GM12891 (cell line): ENCODE measurements at regions not wholly inside any gene's neighbourhood (a gene's known extent, or its start where the extent isn't known, plus 50 kb on each side); places are given as distances from the start of the nearest gene placed in this dataset.

ENCODE experiments used
- DNase-seq: peaks from one replicate; pipeline ENCODE4 v3.0.0; 2011; ENCODE audit warnings: low spot score; ENCODE audit not compliant: insufficient read length
- FAIRE-seq: peaks from 2 replicates; lab custom pipeline; 2011; peaks lifted over from hg19 to GRCh38; lab: Jason Lieb, UNC
- PAX5 ChIP-seq: IDR thresholded peaks from 2 replicates; pipeline ENCODE4 v1.6.1; 2011; ENCODE audit warnings: low read length, moderate library complexity, mild to moderate bottlenecking; ENCODE audit not compliant: insufficient read depth, severe bottlenecking
- POLR2A ChIP-seq: IDR thresholded peaks from 2 replicates; pipeline ENCODE4 v1.6.1; 2011; ENCODE audit warnings: low read depth, low read length, control low read depth
- POLR2AphosphoS5 ChIP-seq: IDR thresholded peaks from 2 replicates; pipeline ENCODE4 v1.6.1; 2011; ENCODE audit warnings: low read depth, low read length, control low read depth
- POU2F2 ChIP-seq: IDR thresholded peaks from 2 replicates; pipeline ENCODE4 v1.6.1; 2011; ENCODE audit warnings: low read depth, mild to moderate bottlenecking, control low read depth, low read length, moderate library complexity
- SPI1 ChIP-seq: IDR thresholded peaks from 2 replicates; pipeline ENCODE4 v1.6.1; 2011; ENCODE audit warnings: low read depth, low read length, control low read depth
- TAF1 ChIP-seq: IDR thresholded peaks from 2 replicates; pipeline ENCODE4 v1.6.1; 2011; ENCODE audit warnings: low read depth, low read length, control low read depth

DNA sequence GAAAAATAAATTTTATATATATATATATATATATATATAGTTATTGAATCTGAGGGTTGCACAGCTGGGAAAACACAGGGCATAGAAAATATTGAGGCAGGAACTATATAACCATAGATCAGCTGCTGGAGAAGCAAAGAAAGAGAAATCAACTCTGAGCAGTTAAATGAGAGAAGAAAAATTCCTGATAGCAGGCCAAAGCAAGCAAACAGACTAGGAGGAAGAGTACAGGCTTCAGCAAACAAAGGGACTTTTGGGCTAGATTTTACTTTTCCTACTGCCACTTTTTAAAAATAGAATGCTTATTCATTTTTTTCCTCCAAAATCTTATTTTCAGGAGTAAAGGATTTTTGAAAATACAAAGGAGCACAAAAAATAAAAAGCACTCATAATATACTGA is 216.0 kb upstream of the PRKD1 start:
- no peak for FAIRE-seq
- TF ChIP-seq SPI1 (no peak), PAX5 (no peak), POU2F2 (no peak), POLR2AphosphoS5 (no peak), POLR2A (no peak), TAF1 (no peak)
- no peak for DNase-seq

DNA sequence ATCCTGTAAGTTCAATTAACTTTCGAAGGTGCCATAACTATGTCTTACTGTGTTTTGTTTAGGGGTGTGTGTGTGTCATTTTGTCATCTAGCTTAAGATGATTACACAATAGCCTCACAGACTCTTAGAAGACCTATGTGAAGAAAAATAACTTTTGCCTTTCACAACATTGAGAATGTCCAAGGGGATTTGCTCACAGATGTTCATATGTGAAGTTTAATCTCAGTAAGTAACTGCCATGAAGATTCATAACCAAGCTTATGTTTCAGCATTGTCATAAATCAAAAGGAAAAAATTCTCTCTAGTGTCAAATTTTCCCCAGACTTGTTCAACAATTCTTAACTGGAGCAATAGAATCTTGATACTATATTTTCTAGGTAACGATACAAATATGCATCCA is 226.1 kb upstream of the PRKD1 start:
- TF ChIP-seq SPI1 (no peak), POLR2AphosphoS5 (no peak), PAX5 (no peak), TAF1 (no peak), POU2F2 (no peak), POLR2A (no peak)
- no peak for DNase-seq
- no peak for FAIRE-seq

DNA sequence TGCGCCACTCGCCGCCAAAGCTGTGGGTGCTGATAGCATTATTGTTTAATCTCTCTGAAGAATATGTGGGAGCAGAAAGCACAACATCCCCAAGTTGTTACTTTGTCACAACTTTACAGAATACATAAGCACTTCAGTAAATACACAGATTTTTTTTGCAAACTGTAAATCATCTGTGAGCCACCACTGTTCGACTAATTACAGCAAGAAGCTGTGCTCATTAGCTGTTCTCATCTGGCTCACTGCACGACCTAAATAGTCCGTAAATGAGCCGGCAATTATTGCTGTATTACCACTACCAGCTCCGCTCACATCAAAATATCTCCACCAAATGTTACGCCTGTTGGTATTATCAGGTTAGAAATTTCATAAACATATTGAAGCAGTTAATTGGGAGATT is 228.9 kb upstream of the PRKD1 start:
- FAIRE-seq (no peak), DNase-seq (no peak)
- TF ChIP-seq PAX5 (no peak), POLR2A (no peak), TAF1 (no peak), POLR2AphosphoS5 (no peak), SPI1 (no peak), POU2F2 (no peak)

DNA sequence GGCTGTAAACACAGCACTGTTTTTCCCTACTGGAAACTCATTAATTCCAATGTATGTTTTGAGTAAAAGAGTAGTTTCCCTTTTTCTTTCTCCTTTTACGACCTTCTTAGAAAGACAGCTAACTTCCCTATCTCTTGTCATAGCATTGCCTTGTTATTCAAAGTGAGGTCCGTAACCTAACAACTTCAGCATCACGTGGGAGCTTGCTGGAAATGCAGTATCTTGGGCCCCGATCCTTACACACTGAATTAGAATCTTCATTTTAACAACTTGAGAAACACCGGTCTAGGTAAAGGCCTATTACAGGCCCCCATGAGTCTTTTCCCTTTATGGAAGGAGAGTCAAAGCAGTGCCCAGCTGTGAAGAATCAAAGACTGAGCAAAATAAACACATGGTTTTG is 230.7 kb upstream of the PRKD1 start:
- FAIRE-seq, result no peak
- no peak for TF ChIP-seq TAF1
- no peak for TF ChIP-seq POLR2AphosphoS5
- no peak for TF ChIP-seq SPI1
- no peak for TF ChIP-seq POLR2A
- TF ChIP-seq PAX5, result no peak
- TF ChIP-seq POU2F2, result no peak
- no peak for DNase-seq

DNA sequence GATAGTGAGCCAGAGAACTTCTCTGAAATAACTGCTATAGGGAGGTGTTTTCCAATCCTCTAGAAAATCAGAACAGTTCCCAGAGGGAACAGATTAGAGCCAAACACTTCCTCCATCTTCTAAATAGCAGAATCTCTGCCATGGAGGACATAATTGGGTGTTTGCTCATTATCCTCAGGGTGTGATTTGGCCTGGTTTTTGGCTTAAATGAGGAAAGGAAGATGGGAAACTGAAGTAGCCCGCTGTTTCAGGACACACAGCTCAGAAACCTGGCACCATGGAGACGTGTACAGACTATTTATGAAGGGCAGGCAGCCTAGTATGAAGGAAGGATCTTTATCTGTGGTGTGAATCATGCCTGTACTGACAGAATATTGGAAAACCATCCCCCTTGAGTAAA is 231.7 kb upstream of the PRKD1 start:
- TF ChIP-seq SPI1, result no peak
- TF ChIP-seq POLR2AphosphoS5, result no peak
- TF ChIP-seq PAX5, result no peak
- TF ChIP-seq POU2F2, result no peak
- TF ChIP-seq TAF1, result no peak
- no peak for TF ChIP-seq POLR2A
- DNase-seq (no peak), FAIRE-seq (no peak)

DNA sequence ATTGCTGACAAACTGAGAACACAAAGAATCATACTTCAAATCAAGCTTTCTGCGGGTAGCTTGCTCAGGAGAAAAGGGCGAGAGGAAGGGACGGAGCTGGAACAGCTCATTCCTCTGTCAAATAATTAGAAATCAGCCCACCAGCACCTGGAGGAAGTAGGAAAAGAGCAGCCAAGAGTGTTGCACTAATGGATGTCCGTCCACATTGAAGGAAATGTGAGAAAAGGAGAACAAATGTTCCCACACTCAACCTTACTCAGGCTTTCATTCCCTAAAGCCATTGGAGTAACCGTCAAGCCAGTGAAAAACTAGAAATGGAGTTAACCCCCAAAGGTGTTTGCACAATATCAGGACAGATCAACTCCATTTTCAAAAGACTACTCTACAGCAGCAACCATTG is 233.0 kb upstream of the PRKD1 start:
- DNase-seq (no peak), FAIRE-seq (no peak)
- TF ChIP-seq POLR2A (no peak), POU2F2 (no peak), POLR2AphosphoS5 (no peak), TAF1 (no peak), SPI1 (no peak), PAX5 (no peak)

DNA sequence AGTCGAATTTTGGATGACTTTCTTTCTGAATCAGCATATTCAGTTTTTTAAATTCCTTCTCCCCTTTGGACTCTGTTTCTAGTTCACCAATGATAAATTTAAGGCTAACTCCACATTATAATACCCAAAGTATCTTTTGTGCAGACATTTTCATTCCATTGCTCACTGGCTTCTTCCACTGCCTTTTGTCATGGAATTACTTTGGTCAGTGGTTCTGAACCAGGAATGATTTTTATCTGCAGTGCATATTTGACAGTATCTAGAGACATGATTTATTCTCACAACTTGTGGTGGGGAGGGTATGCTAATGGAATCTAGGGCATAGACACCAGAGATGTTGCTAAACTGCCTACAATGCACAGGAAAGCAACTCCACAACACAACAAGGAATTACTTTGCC is 234.4 kb upstream of the PRKD1 start:
- DNase-seq (no peak), FAIRE-seq (no peak)
- TF ChIP-seq POU2F2 (no peak), TAF1 (no peak), POLR2AphosphoS5 (no peak), PAX5 (no peak), POLR2A (no peak), SPI1 (no peak)

DNA sequence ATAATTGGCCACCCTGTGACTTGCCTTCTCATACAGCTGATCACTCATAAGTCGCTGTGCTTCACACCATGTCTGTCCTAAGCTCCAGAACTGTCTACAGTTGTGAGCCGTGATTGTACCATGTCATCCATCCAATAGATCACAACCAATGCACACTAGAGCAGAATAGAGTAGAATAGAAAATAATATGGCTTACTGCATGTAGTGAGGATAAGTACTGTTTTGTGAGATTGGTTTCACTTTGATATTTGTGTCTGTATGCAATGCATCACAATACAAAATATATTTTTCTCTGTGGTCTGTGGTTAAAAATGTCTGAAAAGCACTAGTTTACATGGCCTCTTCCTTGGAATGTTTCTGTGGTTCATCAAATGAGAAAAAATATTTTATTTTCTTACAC is 237.6 kb upstream of the PRKD1 start:
- no peak for FAIRE-seq
- no peak for DNase-seq
- TF ChIP-seq POU2F2, result no peak
- TF ChIP-seq TAF1, result no peak
- no peak for TF ChIP-seq SPI1
- no peak for TF ChIP-seq POLR2AphosphoS5
- TF ChIP-seq PAX5, result no peak
- TF ChIP-seq POLR2A, result no peak

DNA sequence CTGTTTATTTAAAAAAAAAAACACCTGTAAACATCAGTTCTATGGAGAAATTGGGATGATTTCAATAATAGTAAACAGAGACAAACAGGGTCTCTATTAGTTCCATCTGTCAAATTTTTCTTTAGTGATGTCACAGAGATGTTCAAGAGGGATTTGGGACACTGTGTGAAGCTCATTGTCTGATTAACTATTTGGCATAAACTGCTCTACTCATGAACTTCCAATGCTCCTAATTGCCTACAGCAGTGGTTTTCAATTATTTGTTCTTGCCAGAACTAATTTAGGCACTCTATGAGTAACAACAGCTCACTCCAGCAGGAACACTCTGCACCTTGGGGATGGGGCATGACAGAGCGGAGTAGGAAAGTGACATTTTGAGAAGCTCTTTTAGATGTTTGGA is 250.1 kb upstream of the PRKD1 start:
- DNase-seq (no peak), FAIRE-seq (no peak)
- TF ChIP-seq TAF1, result no peak
- no peak for TF ChIP-seq POLR2A
- TF ChIP-seq POLR2AphosphoS5, result no peak
- no peak for TF ChIP-seq PAX5
- no peak for TF ChIP-seq POU2F2
- TF ChIP-seq SPI1, result no peak

DNA sequence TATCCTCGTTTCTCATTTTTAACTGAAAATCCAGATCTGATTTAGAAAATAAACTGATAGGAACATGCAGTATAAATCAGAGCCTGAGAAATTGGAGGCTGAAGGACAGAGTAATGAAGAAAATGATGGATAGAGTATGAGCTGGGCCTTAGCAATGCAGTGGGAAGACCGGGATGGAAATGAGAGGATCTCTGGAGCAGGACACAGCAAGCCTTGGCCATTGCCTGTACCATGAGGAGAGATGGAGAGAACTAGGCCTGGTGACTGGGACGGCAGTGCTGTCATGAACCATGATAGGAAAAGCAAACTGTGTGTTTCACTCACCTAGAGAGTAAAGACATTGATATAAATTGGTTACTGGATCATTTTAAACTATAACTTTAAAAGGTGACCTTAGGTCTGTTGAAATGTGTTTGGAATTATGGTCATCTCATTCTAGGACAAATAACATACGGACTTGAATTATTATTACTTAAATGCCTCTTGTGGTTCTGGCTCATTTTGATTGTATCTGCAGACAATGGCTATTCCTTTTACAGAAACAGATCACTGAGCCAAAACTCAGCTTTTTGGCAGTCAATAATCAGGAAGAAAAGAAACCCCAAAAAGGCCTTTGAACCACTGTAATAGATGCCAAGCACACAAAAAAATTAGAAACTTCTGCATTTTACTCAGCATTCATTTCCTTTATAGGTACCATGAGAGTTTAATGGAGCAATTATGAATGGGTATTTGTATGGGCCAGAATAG is 251.9 kb upstream of the PRKD1 start:
- no peak for DNase-seq
- no peak for FAIRE-seq
- TF ChIP-seq PAX5 (no peak), POLR2A (no peak), POU2F2 (no peak), POLR2AphosphoS5 (no peak), SPI1 (no peak), TAF1 (no peak)
